Thyroid gland (tissue), 4 donors: ENCODE measurements at regions not wholly inside any gene's neighbourhood (a gene's known extent, or its start where the extent isn't known, plus 50 kb on each side); places are given as distances from the start of the nearest gene placed in this dataset.

Source experiments
- POLR2A ChIP-seq, 2 donors: fragments of 450-650 bp; IDR thresholded peaks; one replicate each; pipeline ENCODE4 v1.6.1; 2017; ENCODE audit warnings: antibody characterized with exemption in 2 of 2, mild to moderate bottlenecking in 2 of 2, moderate library complexity in 1 of 2
- TF ChIP-seq, protein P1 (sequence below), 6 experiments: fragments of 200-600 bp in 3 of 6; fragments of 450-650 bp in 3 of 6; sonication (generic) in 3 of 6; IDR thresholded peaks; one replicate each; pipeline ENCODE4 v1.5.1; 2016 to 2019; ENCODE audit warnings: antibody characterized with exemption in 6 of 6, mild to moderate bottlenecking in 2 of 6, inconsistent platforms in 1 of 6, moderate library complexity in 1 of 6

DNA sequence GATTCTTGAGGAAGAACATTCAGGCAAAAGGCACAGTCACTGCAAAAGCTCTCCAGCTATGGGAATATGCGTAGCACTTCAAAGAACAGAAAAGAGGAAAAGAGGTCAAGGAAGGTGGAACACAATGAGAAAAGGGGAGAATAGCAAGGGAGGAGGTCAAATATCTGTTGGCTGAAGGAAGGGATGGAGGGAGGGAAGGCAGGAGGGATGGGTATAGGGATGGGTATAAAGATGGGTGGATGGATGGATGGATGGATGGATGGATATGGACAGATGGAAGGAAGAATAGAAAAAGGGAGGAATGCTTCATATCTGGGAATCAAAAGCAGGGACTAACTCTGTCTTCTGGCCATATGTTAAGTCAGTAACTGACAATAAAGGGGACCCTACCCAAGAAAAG lies 164.2 kb upstream of the TOP1 start:
- TF ChIP-seq, protein P1, sequence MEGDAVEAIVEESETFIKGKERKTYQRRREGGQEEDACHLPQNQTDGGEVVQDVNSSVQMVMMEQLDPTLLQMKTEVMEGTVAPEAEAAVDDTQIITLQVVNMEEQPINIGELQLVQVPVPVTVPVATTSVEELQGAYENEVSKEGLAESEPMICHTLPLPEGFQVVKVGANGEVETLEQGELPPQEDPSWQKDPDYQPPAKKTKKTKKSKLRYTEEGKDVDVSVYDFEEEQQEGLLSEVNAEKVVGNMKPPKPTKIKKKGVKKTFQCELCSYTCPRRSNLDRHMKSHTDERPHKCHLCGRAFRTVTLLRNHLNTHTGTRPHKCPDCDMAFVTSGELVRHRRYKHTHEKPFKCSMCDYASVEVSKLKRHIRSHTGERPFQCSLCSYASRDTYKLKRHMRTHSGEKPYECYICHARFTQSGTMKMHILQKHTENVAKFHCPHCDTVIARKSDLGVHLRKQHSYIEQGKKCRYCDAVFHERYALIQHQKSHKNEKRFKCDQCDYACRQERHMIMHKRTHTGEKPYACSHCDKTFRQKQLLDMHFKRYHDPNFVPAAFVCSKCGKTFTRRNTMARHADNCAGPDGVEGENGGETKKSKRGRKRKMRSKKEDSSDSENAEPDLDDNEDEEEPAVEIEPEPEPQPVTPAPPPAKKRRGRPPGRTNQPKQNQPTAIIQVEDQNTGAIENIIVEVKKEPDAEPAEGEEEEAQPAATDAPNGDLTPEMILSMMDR (IDR thresholded peaks at IDR 0.05): no peak
- TF ChIP-seq POLR2A (IDR thresholded peaks at IDR 0.05): no peak
